K562 (cell line): ENCODE measurements at regions not wholly inside any gene's neighbourhood (a gene's known extent, or its start where the extent isn't known, plus 50 kb on each side); places are given as distances from the start of the nearest gene placed in this dataset.
A peak's percentile ranks its signal among the peaks of the same experiment; 100 is the strongest.

Source experiments
- ETV1 ChIP-seq: fragments of 450-650 bp; conservative IDR thresholded peaks from 2 replicates; pipeline ENCODE4 v1.6.1; 2016; ENCODE audit warnings: missing genetic modification characterization, control low read depth, low read depth, missing compliant biosample characterization
- FOSL1 ChIP-seq: fragments of 200-800 bp; sonication (Bioruptor generic); conservative IDR thresholded peaks from 2 replicates; pipeline ENCODE4 v1.6.1; 2016; ENCODE audit warnings: missing genetic modification characterization, missing compliant biosample characterization
- FOXA3 ChIP-seq, 2 experiments: fragments of 450-650 bp in 1 of 2; sonication (generic) in 1 of 2; formaldehyde crosslinking; IDR thresholded peaks in 1 of 2; conservative IDR thresholded peaks in 1 of 2; 2 replicates each; pipeline versions ENCODE4 v1.4.0 to v1.8.0; 2020 to 2022; ENCODE audit warnings: mild to moderate bottlenecking in 2 of 2, missing genetic modification reagents in 1 of 2
- MAZ ChIP-seq, 2 experiments: fragments of 450-650 bp in 1 of 2; sonication (generic) in 1 of 2; formaldehyde crosslinking; IDR thresholded peaks in 1 of 2; conservative IDR thresholded peaks in 1 of 2; 2 replicates each; pipeline versions ENCODE4 v1.4.0 to v1.5.0; 2020; ENCODE audit warnings: mild to moderate bottlenecking in 1 of 2, missing genetic modification reagents in 1 of 2
- NR4A1 ChIP-seq, 2 experiments: fragments of 250-450 bp in 1 of 2; fragments of 450-650 bp in 1 of 2; sonication (Bioruptor Pico) in 1 of 2; IDR thresholded peaks; 2 replicates each; pipeline versions ENCODE4 v1.4.0 to v1.6.1; 2016 to 2020; ENCODE audit warnings: mild to moderate bottlenecking in 2 of 2, missing compliant biosample characterization in 1 of 2, missing genetic modification characterization in 1 of 2, moderate library complexity in 1 of 2
- POLR2H ChIP-seq: IDR thresholded peaks from 2 replicates; pipeline ENCODE4 v1.6.1; 2016; ENCODE audit warnings: missing genetic modification characterization, low read depth, mild to moderate bottlenecking, control low read depth, missing compliant biosample characterization, moderate library complexity
- STAG1 ChIP-seq: sonication (generic); formaldehyde crosslinking; IDR thresholded peaks from 2 replicates; pipeline ENCODE4 v1.5.0; 2020; ENCODE audit warnings: missing genetic modification reagents, borderline replicate concordance
- TSHZ1 ChIP-seq: fragments of 250-450 bp; sonication (Bioruptor Pico); IDR thresholded peaks from 2 replicates; pipeline ENCODE4 v1.4.0; 2020; ENCODE audit warnings: mild to moderate bottlenecking, moderate library complexity
- ZBTB2 ChIP-seq: fragments of 450-650 bp; IDR thresholded peaks from 2 replicates; pipeline ENCODE4 v1.6.1; 2016; ENCODE audit warnings: antibody characterized with exemption
- ZNF23 ChIP-seq: fragments of 250-450 bp; sonication (Bioruptor Pico); IDR thresholded peaks from 2 replicates; pipeline ENCODE4 v1.4.0; 2020; ENCODE audit warnings: mild to moderate bottlenecking
- ZNF3 ChIP-seq: fragments of 250-450 bp; sonication (Bioruptor Pico); IDR thresholded peaks from 2 replicates; pipeline ENCODE4 v1.5.0; 2021; ENCODE audit warnings: mild to moderate bottlenecking, moderate library complexity
- ZNF347 ChIP-seq: fragments of 450-650 bp; formaldehyde crosslinking; IDR thresholded peaks from 2 replicates; pipeline ENCODE4 v1.4.0; 2020; ENCODE audit warnings: low read depth, mild to moderate bottlenecking, moderate library complexity
- ZNF398 ChIP-seq: fragments of 250-450 bp; sonication (Bioruptor Pico); IDR thresholded peaks from 2 replicates; pipeline ENCODE4 v1.8.0; 2021; ENCODE audit warnings: moderate library complexity, mild to moderate bottlenecking, inconsistent platforms
- ZNF609 ChIP-seq: sonication (generic); formaldehyde crosslinking; IDR thresholded peaks from 2 replicates; pipeline ENCODE4 v1.8.1; 2023; ENCODE audit warnings: missing genetic modification reagents, mild to moderate bottlenecking, borderline replicate concordance

GRCh38 chr12:32034045-32034444 is 72.6 kb upstream of the BICD1 start (continued):
- TF ChIP-seq ZNF398 (CRISPR knock-in tag) (no peak), ETV1 (tag) (peak; percentile 83), MAZ (CRISPR knock-in tag; conservative IDR thresholded peaks at IDR 0.05 in 1 of 2, IDR thresholded peaks at IDR 0.05 in 1 of 2) (no peak), POLR2H (tag) (no peak), FOSL1 (peak; percentile 33), ZBTB2 (no peak), STAG1 (CRISPR knock-in tag) (no peak), ZNF3 (CRISPR knock-in tag) (no peak), TSHZ1 (CRISPR knock-in tag) (no peak), ZNF609 (CRISPR knock-in tag) (no peak), ZNF23 (CRISPR knock-in tag) (no peak), NR4A1 (CRISPR knock-in tag; IDR thresholded peaks at IDR 0.05) (no peak), NR4A1 (tag; IDR thresholded peaks at IDR 0.05) (no peak), FOXA3 (CRISPR knock-in tag; conservative IDR thresholded peaks at IDR 0.05 in 1 of 2, IDR thresholded peaks at IDR 0.05 in 1 of 2) (no peak), ZNF347 (CRISPR knock-in tag) (no peak)
